GM19372 (cell line): ENCODE measurements at regions not wholly inside any gene's neighbourhood (a gene's known extent, or its start where the extent isn't known, plus 50 kb on each side); places are given as distances from the start of the nearest gene placed in this dataset.
"Not testable (repeated sequence)": the region's sequence is repeated elsewhere in the genome, so short reads cannot be mapped to it uniquely, and the experiment has no call there.

ENCODE experiments used
- ATAC-seq: cut with Tn5 transposase; IDR thresholded peaks from one replicate; pipeline ENCODE4 v1.9.1; 2021; ENCODE audit warnings: mild to moderate bottlenecking, low read depth, moderate library complexity; ENCODE audit not compliant: unreplicated experiment

- ATAC-seq = no peak
These were observed 263.0 kb upstream of the NEBL start for GRCh38 chr10:21160116-21160515.

- ATAC-seq = no peak
These were observed 262.6 kb upstream of the NEBL start for GRCh38 chr10:21159669-21160068.

DNA sequence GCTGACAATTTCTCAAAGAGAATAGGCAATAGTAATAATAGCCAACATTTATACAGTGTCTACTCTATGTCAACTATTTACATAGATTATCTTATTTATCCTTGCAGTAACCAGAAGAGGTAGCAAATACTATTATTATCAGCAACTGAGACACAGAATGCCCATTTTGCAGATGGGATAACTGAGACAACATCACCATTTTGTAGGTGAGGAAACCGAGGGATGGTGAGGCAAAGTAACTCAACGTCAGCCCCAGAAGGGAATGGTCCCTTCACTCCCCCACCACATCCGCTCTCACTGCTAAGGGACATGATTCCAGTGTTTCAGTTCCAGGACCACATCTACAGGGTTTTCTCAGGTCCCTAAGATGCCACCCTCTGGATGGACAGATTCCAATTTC, 261.2 kb upstream of the NEBL start:
- no peak for ATAC-seq

DNA sequence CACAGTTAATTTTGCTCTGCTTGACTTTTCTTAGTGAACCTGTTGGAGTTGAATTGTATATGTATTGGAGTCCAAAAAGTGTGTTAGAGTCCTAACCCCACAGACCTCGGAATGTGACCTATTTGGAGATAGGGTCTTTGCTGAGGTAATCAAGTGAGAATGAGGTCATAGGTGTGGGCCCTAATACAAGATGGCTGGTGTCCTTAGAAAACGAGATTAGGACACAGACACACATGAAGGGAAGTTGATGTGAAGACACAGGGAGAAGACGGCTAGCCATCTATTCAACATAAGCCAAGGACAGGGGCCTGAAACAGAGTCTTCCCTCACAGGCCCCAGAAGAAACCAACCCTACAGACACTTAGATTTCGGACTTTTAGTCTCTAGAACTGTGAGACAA, 260.6 kb upstream of the NEBL start:
- no peak for ATAC-seq

DNA sequence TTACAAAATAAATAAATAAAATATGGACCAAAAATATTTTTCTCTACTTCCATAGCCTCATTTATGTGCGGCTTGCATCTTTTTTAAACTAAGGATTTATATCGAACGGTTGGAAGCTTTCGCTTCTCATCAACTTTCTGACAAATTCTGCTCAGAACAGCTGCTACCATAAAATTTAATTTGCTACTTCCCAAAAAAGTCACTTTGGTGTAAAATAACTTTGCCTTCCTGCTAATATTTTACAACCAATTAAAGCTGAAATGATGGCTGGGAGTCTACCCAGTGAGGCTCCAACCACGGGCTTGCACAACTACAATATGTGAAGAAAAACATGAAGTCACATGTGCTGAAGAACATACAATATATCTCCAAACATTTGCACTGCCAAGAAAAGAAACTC, 253.1 kb upstream of the NEBL start:
- no peak for ATAC-seq

DNA sequence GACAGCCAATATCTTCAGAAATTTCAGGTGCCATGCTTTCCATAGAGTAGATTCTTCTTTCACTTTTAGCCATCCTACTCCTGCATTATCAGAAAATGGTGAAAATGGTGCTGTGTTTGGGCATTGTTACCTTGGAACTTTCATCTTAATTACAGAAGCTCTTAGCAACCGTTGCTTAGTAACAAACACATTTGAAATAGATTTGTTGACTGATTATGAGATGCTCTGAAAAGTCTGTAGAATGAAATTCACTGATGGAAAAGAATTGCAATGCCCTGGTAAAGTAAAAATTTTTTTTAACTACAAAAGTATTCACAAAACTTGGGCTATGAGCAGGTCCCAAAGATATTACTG, 249.3 kb upstream of the NEBL start:
- no peak for ATAC-seq

DNA sequence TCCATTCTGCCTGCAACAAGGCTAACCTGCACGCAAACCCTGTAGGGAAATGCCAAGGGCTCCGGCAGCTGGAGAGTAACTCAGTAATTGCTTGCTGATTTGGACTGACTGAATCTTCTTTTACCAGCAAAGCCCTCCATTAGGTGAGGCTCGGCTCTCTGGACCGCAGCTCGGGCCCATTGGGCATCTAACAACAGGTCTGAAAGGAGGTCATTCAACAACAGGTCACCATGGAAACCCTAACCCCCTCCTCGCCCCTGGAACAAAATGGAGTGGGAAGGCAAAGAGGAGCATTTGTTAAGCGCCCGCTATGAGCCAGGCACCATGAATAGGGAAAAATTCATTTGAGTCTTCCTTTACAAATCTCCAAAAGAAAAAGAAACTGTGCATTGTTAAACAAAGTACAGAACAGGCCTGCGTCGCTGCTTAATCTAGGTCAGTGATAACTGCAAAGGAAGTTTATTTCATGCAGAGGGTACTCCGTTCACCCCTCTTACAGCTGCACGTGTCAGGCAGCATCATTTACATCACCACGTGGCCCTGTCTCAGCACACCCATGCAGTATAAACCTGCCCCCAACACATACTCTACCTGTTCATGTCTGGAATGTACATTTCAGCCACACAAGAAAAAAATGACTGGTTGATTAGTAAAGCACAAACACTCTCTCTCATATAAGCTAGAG, 248.8 kb upstream of the NEBL start:
- no peak for ATAC-seq

DNA sequence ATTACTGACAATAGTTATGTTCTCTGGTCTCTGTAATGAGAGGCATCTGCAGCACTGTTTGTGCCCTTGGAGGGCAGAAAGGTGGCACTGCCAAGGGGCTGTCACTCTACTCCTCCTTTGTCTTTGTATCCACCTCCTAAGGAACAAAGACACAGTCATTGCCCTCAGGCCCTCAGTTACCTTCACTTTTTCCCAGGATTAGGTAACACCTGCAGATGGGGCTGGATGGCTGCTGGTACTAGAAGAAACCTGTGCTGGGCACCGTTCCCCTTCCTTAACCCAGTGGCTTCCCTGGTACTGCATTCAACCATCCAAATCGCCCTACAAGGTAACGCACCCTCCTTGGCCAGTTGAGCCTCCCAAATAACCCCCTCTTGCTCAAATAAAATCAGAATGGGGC, 246.9 kb upstream of the NEBL start:
- ATAC-seq = no peak

DNA sequence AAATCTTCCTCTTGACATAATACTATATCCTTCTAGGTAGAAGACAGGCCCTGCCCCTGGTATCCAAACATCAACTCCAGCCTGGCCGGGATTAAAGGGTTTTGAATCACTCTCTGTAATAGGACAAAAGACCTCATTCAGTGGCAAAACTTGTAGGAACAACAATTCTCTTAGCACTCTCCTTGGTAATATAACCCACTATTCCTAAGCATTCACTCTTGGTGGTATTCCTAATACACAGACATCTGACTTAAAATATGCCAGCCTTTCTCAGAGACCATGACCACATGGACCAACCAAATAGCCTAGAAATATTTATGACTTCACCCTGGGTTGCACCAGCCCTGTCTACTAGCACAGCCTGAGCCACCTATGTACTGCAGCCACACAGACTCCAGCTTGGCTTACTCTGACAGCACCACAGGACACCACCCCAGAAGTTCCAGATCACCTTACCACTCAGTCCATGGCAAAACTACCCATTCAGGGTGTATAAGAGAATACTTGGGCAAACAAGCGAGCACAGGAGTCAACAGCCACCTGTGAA, 244.9 kb upstream of the NEBL start:
- no peak for ATAC-seq

DNA sequence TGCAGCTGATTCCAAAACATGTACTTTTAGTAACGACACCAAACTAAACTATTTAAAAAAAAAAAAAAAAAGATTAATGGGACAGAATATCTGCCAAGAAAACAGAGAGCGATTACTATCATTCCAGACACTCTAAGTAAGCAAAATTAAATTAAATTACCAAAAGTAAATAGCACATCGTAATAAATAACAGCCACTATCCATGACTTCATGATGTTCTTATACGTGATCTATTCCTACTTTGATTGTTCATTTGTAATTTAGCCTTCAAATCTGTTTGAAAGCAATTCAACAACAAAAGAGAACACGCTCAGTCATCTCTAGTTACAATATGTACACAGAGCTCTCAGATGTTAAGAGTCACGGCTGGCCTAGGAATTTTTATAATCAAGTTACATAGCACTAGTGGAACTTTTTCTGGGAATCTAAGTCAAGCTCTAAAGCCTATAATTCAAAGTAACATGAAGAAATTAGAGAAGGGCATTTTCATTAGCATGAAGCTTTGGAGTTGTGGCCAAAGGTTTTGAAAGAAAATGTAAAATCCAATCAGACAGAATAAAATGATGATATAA, 241.7 kb upstream of the NEBL start:
- ATAC-seq = no peak

DNA sequence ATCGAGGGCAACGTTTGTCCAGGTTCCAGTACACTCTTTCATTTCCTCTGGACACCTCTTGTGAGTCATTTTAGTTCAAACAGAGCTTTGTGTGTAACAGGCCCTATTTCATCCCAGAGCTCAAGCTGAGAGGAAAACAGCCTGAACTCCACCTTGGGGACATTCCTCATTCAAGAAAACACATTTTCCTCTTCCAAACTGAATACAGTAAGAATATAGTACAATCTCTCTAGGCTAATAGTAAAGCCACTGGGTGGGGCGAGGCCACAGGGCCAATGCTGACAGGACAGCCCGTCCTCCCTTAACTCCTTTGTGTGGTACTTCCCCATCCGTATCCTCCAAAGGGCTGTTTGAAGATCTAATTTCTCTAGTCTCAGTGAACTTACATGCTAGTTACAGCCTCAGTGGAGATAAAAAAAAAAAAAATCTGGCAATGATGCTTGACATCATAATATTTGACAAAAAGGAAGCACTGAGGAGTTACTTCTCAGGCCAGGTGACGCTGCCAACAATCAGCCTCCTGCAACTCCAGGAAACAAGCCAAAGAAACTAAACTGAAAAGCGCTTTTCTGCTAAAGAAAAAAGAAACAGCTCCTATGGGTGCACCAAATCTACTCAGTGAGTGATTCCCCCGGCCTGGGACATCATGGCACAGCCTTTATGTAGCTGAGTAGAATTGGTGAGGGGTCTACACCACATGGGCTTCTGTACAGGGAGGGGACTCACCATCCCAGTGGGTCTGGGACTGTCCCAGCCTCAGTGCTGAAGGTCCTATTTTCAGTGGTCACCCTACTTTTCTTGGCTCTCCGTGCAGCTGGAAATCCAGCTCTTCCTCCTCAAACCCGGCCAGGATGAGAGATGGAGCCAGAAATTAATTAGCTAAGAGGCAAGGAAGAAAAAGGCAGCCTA, 238.2 kb upstream of the NEBL start:
- no peak for ATAC-seq

DNA sequence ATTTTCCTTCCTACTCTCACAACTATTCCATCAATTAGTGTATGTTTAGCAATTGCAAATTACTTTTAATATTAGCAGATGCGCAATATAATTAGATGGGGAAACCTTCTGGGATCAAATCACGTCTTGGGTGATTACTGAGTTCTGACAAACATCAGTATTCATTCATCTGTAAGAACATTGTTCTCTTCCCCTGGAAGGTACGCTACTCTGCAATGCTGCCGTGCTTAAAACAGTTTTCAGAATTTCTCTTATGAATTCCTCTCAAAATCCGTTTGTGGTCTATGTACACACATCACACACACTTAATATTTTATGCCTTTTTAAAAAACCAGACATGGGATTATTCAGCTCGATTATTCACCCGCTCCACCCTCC, 237.5 kb upstream of the NEBL start:
- ATAC-seq = no peak

- ATAC-seq = no peak
These were observed 233.8 kb upstream of the NEBL start for GRCh38 chr10:21130683-21131442.

DNA sequence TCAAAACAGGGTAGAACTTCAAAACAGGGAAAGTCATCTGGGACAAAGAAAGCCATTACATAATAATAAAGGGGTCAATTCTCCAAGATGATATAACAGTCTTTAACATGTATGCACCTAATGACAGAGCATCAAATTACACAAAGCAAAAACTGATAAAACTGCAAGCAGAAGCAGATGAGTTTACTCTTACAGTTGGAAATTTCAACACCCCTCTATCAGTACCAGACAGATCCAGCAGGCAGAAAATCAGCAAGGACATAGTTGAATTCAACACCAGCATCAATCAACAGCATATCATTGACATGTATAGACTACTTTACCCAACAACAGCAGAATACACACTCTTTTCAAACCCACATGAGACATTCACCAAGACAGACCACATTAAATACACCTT, 233.0 kb upstream of the NEBL start:
- no peak for ATAC-seq

DNA sequence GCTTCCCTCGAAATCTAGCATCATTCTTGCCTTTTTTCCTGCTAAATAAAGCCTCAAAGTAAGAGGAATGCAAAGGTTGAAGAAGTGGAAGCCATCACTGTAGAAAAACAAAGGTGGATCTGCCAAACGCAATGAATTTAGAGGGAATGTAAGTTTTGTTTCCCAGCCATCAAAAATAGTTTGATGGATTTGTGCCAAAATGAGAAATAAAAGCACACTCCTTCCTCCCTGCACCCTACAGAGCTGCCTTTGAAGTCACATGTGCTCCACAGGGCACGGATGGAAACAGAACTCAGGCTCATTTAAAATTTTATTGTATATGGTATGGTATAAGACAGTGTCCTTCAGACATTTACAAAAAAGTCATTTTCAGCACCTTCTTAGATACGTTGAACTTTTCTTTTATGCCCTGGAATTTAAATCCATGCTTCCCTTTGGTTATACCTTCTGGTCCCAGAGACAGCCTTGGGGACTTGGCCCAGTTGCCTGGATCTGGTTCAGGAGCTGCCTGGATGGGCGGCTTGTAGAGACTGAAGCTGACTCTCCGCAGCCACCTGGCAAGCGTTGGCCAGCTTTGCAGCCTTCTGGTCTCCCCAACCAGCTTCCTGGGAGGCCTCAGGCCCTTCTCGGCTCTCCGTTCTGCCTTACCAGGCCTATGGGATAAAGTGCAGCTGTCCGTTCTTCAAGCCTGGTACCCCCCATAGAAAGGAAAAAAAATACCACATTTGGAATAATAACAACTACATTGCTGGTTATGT, 228.5 kb upstream of the NEBL start:
- no peak for ATAC-seq

GRCh38 chr10:21122907-21123306, 225.8 kb upstream of the NEBL start:
- no peak for ATAC-seq

- ATAC-seq = not testable (repeated sequence)
These were observed 224.7 kb upstream of the NEBL start for GRCh38 chr10:21121822-21122221.

- no peak for ATAC-seq
These were observed 217.6 kb upstream of the NEBL start for GRCh38 chr10:21114683-21115082.

DNA sequence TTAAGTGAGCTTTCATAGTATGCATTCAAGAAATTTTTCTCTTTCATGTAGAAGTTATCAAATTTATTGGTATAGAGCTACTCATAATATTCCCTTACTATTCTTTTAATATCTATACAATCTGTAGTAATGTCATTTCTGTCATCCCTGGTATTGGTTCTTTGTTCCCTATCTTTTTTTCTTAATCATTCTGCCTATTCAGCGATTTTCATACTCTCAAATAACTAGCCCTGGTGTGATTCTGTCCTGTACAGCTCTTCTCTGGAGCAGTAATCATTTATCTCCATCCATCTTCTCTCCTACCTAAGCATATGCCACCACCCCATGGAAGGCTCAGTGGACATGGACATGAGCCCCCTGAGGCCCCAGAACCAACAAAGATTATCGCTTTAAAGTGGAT, 213.2 kb upstream of the NEBL start:
- no peak for ATAC-seq

DNA sequence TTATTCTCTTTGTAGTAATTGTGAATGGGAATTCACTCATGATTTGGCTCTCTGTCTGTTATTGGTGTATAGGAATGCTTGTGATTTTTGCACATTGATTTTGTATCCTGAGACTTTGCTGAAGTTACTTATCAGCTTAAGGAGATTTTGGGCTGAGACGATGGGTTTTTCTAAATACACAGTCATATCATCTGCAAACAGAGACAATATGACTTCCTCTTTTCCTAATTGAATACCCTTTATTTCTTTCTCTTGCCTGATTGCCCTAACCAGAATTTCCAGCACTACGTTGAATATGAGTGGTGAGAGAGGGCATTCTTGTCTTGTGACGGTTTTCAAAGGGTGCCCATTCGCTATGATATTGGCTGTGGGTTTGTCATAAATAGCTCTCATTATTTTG, 209.8 kb upstream of the NEBL start:
- ATAC-seq = not testable (repeated sequence)
